NK-92 (cell line): ENCODE measurements at regions not wholly inside any gene's neighbourhood (a gene's known extent, or its start where the extent isn't known, plus 50 kb on each side); places are given as distances from the start of the nearest gene placed in this dataset.

Source experiments
- DNase-seq: peaks from one replicate; lab custom pipeline; 2025; ENCODE audit not compliant: unreplicated experiment; lab: John Stamatoyannopoulos, UW

DNA sequence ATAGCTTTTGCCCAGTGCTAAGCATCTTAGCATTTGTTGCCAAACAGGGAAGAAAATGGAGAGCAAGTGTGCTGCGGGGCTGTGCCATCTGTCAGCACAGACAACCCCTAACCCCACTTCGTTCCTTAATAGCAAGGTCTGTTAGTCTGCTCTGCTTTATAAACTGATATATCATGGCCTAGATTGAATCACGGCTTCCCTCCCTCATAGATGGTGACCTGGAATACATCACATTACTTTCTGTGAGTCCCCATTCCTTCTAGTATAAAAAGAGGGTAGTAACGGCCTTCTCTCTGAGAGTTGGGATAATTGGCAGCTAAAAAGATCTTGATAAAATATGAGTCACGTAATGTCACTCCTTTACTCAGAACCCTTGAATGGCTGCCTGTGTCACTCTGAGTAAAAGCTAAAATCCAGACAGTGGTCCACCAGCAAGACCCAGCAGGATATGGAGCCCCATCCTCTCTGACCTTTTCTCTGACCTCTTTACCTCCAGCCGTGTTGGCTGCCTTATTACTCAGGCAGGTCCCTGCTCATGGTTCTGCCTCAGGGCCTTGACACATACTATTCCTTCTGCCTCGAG lies 151.7 kb downstream of the DLEU7 start:
- DNase-seq, result no peak

DNA sequence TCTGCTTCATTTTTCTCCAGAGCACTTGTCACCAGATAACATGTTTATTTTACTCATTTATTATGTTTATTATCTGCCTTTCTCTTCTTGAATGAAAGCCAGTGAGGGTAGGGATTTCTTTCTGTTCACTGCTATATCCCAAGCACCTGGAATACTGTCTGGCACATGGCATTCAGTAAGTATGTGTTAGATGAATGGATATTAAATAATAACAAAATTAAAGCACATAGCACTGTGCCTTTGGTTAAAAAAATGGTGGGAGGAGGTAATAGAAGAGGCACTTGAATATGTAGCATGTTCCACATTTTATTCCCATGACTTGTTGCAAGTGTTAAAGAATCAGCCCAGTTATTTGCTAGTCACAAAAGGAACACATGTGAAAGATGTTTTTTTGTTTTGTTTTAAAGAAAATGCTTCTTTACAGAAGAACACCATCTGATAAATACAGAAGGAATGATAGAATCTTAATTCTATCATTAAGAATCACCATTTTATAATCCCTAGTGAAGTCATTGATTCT lies 151.0 kb downstream of the DLEU7 start:
- DNase-seq, result no peak

DNA sequence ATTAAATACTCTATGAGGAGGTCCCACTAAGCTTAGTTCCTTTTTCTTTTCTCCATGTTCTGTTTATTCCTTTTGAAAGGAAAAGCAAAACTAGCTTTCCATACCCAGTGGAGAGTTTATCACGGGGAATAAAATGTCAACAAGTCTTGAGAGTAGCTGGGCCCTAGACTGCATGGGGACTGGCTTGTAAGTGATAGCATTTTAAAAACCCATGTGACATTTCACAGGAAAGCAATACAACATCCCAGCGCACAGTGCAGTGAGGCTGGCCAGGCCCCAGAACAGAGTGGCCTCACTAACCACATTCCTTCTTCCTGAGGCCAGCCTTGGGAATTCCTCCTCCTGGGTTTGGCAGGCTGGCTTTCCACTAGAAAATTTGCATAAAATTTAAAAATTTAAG lies 149.8 kb downstream of the DLEU7 start:
- no peak for DNase-seq

DNA sequence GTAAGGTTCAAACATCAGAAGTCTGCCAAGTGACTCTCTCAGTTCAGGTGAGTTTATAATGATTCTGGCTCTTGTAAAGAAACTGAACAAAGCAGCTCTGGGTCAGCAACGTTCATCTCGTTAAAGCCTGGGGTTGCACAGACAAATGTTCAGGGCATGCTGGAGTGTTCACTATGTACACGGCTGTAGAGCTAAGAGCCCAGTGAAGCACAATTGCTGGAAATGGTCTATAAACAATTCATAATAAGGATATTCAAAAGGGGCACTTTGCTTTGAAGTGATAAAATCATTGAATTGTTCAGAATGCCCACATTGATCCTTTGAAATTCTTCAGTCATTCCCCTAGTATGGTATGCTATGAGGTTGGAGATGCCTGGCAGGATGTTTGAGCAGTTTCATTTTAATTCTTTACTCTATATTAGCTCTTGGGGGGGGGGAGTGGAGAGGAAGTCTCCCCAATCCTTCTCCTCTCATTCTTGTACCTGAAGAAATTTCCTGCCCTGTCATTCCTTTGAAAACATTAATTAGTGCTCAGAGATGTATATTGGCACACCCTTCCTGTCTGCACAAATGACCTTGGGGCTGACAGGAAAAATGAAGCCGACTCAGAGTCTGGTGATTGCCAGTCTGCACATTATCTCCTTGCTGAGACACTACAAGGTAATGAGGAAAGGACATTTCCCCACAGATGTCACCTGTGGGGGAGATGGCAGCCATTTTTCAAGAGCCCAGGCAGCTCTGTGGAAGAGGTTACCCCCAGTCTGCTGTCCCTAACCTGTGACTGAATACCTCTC lies 145.5 kb downstream of the DLEU7 start:
- no peak for DNase-seq

- no peak for DNase-seq
Observed at GRCh38 chr13:50699874-50700663, 143.4 kb downstream of the DLEU7 start.

- no peak for DNase-seq
Observed at GRCh38 chr13:50700664-50701305, 142.7 kb downstream of the DLEU7 start.

GRCh38 chr13:50701469-50701868 lies 142.0 kb downstream of the DLEU7 start:
- no peak for DNase-seq

DNA sequence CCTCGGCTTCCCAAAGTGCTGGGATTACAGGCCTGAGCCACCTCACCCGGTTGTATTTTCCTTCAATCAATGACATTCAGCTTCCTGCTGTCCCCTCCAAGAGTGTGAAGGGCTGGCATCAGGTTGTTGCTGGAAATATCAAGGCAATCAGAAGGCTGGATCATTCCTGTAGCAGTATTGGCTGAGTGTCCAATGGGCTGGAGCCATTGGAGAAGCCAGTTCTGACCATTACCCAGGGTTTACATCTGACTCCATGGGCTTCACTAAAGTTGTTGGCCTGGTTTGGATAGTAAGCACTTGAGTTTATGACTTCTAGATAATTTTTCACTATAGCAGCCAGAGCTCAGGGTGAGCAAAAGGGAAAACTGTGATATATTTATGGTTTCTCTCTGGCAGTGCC lies 137.0 kb downstream of the DLEU7 start:
- no peak for DNase-seq

DNA sequence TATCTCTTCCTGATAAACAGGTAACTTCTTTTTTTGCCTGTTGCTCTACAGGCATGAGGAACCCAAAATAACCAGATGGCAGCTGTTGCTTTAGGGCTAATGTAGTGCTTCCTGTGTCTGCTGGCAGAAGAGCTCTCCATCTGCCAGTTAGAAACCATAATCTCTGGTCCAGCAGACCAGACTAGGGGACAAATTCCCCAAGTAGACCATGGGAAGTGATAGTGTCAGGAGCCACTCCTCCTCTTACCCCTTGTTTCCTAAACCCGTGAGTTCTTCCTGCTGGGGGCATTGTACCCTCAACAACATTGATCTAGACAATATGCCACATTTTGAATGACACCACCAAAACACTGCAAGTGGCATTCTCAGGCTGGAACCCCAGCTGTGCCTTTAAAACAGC lies 135.9 kb downstream of the DLEU7 start:
- no peak for DNase-seq

DNA sequence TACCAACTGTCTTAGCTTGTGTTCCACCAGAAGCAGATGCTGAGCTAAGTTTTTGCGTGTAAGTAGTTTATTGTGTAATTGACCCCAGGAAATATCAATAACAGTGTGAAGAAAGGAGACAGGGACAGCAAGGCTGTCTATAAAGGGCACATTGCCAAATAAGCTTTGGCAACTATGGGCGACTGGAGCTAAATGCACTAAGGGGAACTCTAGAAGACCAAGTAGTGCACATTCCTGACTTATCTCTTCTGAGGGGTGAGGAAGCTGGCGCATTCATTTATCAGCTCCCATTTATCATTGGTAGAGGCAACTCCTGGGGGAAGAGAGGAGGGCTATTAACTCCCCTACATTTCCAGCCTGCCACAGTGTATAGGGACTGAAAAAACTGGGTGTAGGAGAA lies 135.0 kb downstream of the DLEU7 start:
- no peak for DNase-seq

GRCh38 chr13:50709058-50709457 lies 134.4 kb downstream of the DLEU7 start:
- DNase-seq, result no peak

DNA sequence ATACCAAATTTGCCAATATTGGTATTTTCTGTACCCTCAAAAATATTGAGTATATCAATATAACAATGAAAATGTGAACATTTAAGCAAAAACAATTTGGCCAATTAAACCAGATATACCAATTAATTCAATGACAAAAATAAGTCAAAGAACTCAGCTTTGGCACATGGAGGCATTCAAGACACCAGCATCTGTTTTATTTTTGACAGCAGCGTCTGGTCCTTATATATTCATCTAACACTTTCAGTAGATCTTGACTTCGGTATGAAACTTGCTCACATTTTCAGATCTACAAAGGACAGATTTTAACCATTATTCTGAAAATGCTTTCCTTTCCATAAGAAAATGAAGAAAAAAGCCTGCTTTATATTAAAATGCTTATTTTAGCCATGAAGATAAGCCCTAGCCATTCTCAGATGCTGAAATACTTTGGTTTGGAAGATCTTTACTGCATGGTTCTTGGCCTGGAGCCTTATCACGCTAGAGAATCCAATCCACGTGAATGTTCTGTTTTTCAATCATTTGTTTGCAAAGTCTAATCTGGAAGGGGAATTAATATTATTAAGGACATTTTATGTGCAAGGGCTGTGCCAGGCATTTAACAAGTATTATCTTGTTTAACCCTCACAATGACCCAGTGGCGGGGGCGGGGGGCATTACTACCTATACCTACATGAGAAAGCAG lies 132.2 kb downstream of the DLEU7 start:
- DNase-seq, result no peak

- no peak for DNase-seq
Observed at GRCh38 chr13:50711996-50712395, 131.5 kb downstream of the DLEU7 start.

GRCh38 chr13:50712456-50712855 lies 131.0 kb downstream of the DLEU7 start:
- DNase-seq, result no peak

GRCh38 chr13:50712881-50713280 lies 130.6 kb downstream of the DLEU7 start:
- no peak for DNase-seq

GRCh38 chr13:50713523-50714248 lies 129.8 kb downstream of the DLEU7 start:
- DNase-seq, result no peak

DNA sequence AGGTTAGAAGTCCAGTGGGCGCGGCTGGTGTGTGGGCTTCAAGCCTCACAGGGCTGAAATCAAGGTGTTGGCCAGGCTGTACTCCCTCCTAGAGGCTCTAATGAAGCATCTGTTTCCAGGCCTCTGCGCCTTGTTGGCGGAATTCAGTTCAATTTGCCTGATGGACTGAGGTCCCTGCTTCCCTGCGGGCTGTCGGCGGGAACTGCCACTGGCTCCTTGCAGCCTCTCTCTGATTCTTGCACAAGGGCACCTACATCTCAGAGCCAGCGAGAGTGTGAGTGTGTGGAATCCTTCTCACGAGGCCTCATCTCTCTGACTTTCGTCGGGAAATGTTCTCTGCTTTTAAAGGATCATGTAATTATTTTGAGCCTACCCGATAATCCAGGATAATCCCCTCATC lies 128.6 kb downstream of the DLEU7 start:
- DNase-seq, result no peak

- DNase-seq, result no peak
Observed at GRCh38 chr13:50715402-50716146, 127.9 kb downstream of the DLEU7 start.

GRCh38 chr13:50720861-50721671 lies 122.4 kb downstream of the DLEU7 start:
- DNase-seq, result no peak
